Loucy (cell line): ENCODE measurements at regions not wholly inside any gene's neighbourhood (a gene's known extent, or its start where the extent isn't known, plus 50 kb on each side); places are given as distances from the start of the nearest gene placed in this dataset.

Experiments
- CTCF ChIP-seq: fragments of 200-600 bp; sonication (generic); conservative IDR thresholded peaks from 2 replicates; pipeline ENCODE4 v1.5.1; 2014; ENCODE audit warnings: mild to moderate bottlenecking, antibody characterized with exemption, low read length
- EZH2phosphoT487 ChIP-seq: fragments of 200-600 bp; IDR thresholded peaks from 2 replicates; pipeline ENCODE4 v1.6.1; 2018; ENCODE audit warnings: antibody characterized with exemption, mild to moderate bottlenecking, moderate library complexity, borderline replicate concordance

GRCh38 chr9:23477908-23478307 is 348.1 kb downstream of the ELAVL2 start:
- TF ChIP-seq EZH2phosphoT487 (no peak), CTCF (no peak)
